NT2/D1 (cell line): ENCODE measurements at regions not wholly inside any gene's neighbourhood (a gene's known extent, or its start where the extent isn't known, plus 50 kb on each side); places are given as distances from the start of the nearest gene placed in this dataset.
"Not testable (repeated sequence)": the region's sequence is repeated elsewhere in the genome, so short reads cannot be mapped to it uniquely, and the experiment has no call there.

Source experiments
- SUZ12 ChIP-seq: IDR thresholded peaks from 2 replicates; pipeline ENCODE4 v1.6.1; 2011; ENCODE audit not compliant: insufficient read length, insufficient read depth; ENCODE audit errors: extremely low read depth
- YY1 ChIP-seq: IDR thresholded peaks from 2 replicates; pipeline ENCODE4 v1.6.1; 2011; ENCODE audit not compliant: insufficient read length, insufficient read depth
- ZNF274 ChIP-seq: IDR thresholded peaks from 2 replicates; pipeline ENCODE4 v1.6.1; 2011; ENCODE audit warnings: mild to moderate bottlenecking, low read depth, low read length

GRCh38 chr11:95410707-95411106 lies 179.7 kb upstream of the SESN3 start:
- TF ChIP-seq YY1, SUZ12, ZNF274: not testable (repeated sequence)
